ENCODE measurements at regions not wholly inside any gene's neighbourhood (a gene's known extent, or its start where the extent isn't known, plus 50 kb on each side); places are given as distances from the start of the nearest gene placed in this dataset.
A peak's percentile ranks its signal among the peaks of the same experiment; 100 is the strongest.

GRCh38 chr13:76708138-76708688, 178.0 kb downstream of the KCTD12 start:
- H3K27me3 Mint-ChIP-seq, result no peaks in the 10 kb centered on the region
- ATAC-seq (ENCODE audit: low read depth in 2 of 2) (no peak), DNase-seq (no peak)
- H3K36me3 Mint-ChIP-seq, result no peaks in the 10 kb centered on the region
- H3K4me3 Mint-ChIP-seq, result no peak overlapping the region
- no peak overlapping the region for H3K27ac Mint-ChIP-seq
- no peaks in the 10 kb centered on the region for H3K4me1 Mint-ChIP-seq
- no peaks in the 10 kb centered on the region for H3K9me3 Mint-ChIP-seq

- Mint-ChIP-seq H3K9me3 (no peaks in the 10 kb centered on the region), H3K27ac (no peak overlapping the region), H3K27me3 (no peaks in the 10 kb centered on the region), H3K4me1 (no peaks in the 10 kb centered on the region), H3K4me3 (no peak overlapping the region), H3K36me3 (no peaks in the 10 kb centered on the region)
- no peak for DNase-seq
- no peak for ATAC-seq (ENCODE audit: low read depth in 2 of 2)
Measured at GRCh38 chr13:76707360-76707759, 178.8 kb downstream of the KCTD12 start.

- Mint-ChIP-seq H3K9me3 (peaks cover 0 to 5% (median 0%) of the 10 kb centered on the region in 7 donors), H3K27me3 (peaks cover 11 to 18% (median 13%) of the 10 kb centered on the region in 3 donors), H3K36me3 (no peaks in the 10 kb centered on the region), H3K4me1 (no peaks in the 10 kb centered on the region), H3K27ac (no peak overlapping the region), H3K4me3 (no peak overlapping the region)
- ATAC-seq (ENCODE audit: low read depth in 2 of 2) (no peak), DNase-seq (no peak)
Measured at GRCh38 chr13:76703621-76704288, 182.4 kb downstream of the KCTD12 start.

GRCh38 chr13:76703216-76703615, 183.0 kb downstream of the KCTD12 start:
- H3K27ac Mint-ChIP-seq, result no peak overlapping the region
- DNase-seq, result no peak
- H3K4me1 Mint-ChIP-seq, result no peaks in the 10 kb centered on the region
- ATAC-seq (ENCODE audit: low read depth in 2 of 2), result no peak
- peaks cover 0 to 5% (median 0%) of the 10 kb centered on the region in 7 donors for H3K9me3 Mint-ChIP-seq
- H3K4me3 Mint-ChIP-seq, result no peak overlapping the region
- no peaks in the 10 kb centered on the region for H3K36me3 Mint-ChIP-seq
- H3K27me3 Mint-ChIP-seq, result peaks cover 11 to 24% (median 18%) of the 10 kb centered on the region in 3 donors

- no peak overlapping the region for H3K27ac Mint-ChIP-seq
- H3K4me3 Mint-ChIP-seq, result no peak overlapping the region
- H3K9me3 Mint-ChIP-seq, result peaks cover 0 to 5% (median 0%) of the 10 kb centered on the region in 7 donors
- H3K4me1 Mint-ChIP-seq, result no peaks in the 10 kb centered on the region
- DNase-seq (no peak), ATAC-seq (ENCODE audit: low read depth in 2 of 2) (no peak)
- H3K36me3 Mint-ChIP-seq, result no peaks in the 10 kb centered on the region
- H3K27me3 Mint-ChIP-seq, result peaks cover 11 to 24% (median 18%) of the 10 kb centered on the region in 3 donors
Measured at GRCh38 chr13:76697288-76697687, 188.9 kb downstream of the KCTD12 start.

- no peaks in the 10 kb centered on the region for H3K36me3 Mint-ChIP-seq
- no peak for ATAC-seq (ENCODE audit: low read depth in 2 of 2)
- peak overlapping the region in 1 of 8 donors; percentile 65 for H3K4me3 Mint-ChIP-seq
- no peaks in the 10 kb centered on the region for H3K4me1 Mint-ChIP-seq
- no peak for DNase-seq
- no peak overlapping the region for H3K27ac Mint-ChIP-seq
- peaks cover 5 to 24% (median 18%) of the 10 kb centered on the region in 3 donors for H3K27me3 Mint-ChIP-seq
- H3K9me3 Mint-ChIP-seq, result peaks cover 0 to 5% (median 0%) of the 10 kb centered on the region in 7 donors
Measured at GRCh38 chr13:76696370-76696769, 189.8 kb downstream of the KCTD12 start.

GRCh38 chr13:76693086-76693485, 193.1 kb downstream of the KCTD12 start:
- Mint-ChIP-seq H3K36me3 (no peaks in the 10 kb centered on the region), H3K9me3 (peaks cover 0 to 15% (median 0%) of the 10 kb centered on the region in 7 donors), H3K4me3 (no peak overlapping the region), H3K27me3 (no peaks in the 10 kb centered on the region), H3K4me1 (no peaks in the 10 kb centered on the region), H3K27ac (no peak overlapping the region)
- no peak for DNase-seq
- ATAC-seq (ENCODE audit: low read depth in 2 of 2), result no peak

- H3K4me1 Mint-ChIP-seq, result no peaks in the 10 kb centered on the region
- no peak overlapping the region for H3K27ac Mint-ChIP-seq
Measured at GRCh38 chr13:76692346-76692745, 193.9 kb downstream of the KCTD12 start.

GRCh38 chr13:76690611-76691010, 195.6 kb downstream of the KCTD12 start:
- peaks cover 0 to 15% (median 0%) of the 10 kb centered on the region in 7 donors for H3K9me3 Mint-ChIP-seq
- no peaks in the 10 kb centered on the region for H3K4me1 Mint-ChIP-seq
- no peak overlapping the region for H3K27ac Mint-ChIP-seq
- H3K36me3 Mint-ChIP-seq, result no peaks in the 10 kb centered on the region
- DNase-seq (no peak), ATAC-seq (ENCODE audit: low read depth in 2 of 2) (no peak)
- no peaks in the 10 kb centered on the region for H3K27me3 Mint-ChIP-seq
- H3K4me3 Mint-ChIP-seq, result no peak overlapping the region

More at GRCh38 chr13:76692346-76692745, 193.9 kb downstream of the KCTD12 start:
- DNase-seq, result no peak
- H3K36me3 Mint-ChIP-seq, result no peaks in the 10 kb centered on the region
- no peak overlapping the region for H3K4me3 Mint-ChIP-seq
- no peaks in the 10 kb centered on the region for H3K27me3 Mint-ChIP-seq
- ATAC-seq (ENCODE audit: low read depth in 2 of 2), result no peak
- H3K9me3 Mint-ChIP-seq, result peaks cover 0 to 15% (median 0%) of the 10 kb centered on the region in 7 donors

- Mint-ChIP-seq H3K27ac (no peak overlapping the region), H3K9me3 (peaks cover 0 to 15% (median 0%) of the 10 kb centered on the region in 7 donors), H3K27me3 (no peaks in the 10 kb centered on the region), H3K4me3 (no peak overlapping the region), H3K36me3 (no peaks in the 10 kb centered on the region), H3K4me1 (no peaks in the 10 kb centered on the region)
- no peak for ATAC-seq (ENCODE audit: low read depth in 2 of 2)
- no peak for DNase-seq
Measured at GRCh38 chr13:76687467-76687866, 198.7 kb downstream of the KCTD12 start.

GRCh38 chr13:76685938-76686337, 200.3 kb downstream of the KCTD12 start:
- ATAC-seq (ENCODE audit: low read depth in 2 of 2) (no peak), DNase-seq (no peak)
- H3K36me3 Mint-ChIP-seq, result no peaks in the 10 kb centered on the region
- H3K27me3 Mint-ChIP-seq, result no peaks in the 10 kb centered on the region
- H3K4me1 Mint-ChIP-seq, result no peaks in the 10 kb centered on the region
- H3K9me3 Mint-ChIP-seq, result peaks cover 0 to 15% (median 0%) of the 10 kb centered on the region in 7 donors
- no peak overlapping the region for H3K4me3 Mint-ChIP-seq
- no peak overlapping the region for H3K27ac Mint-ChIP-seq

- Mint-ChIP-seq H3K4me1 (no peaks in the 10 kb centered on the region), H3K4me3 (no peak overlapping the region), H3K36me3 (no peaks in the 10 kb centered on the region), H3K27ac (no peak overlapping the region), H3K27me3 (no peaks in the 10 kb centered on the region), H3K9me3 (peaks cover 0 to 10% (median 0%) of the 10 kb centered on the region in 7 donors)
- no peak for DNase-seq
- no peak for ATAC-seq (ENCODE audit: low read depth in 2 of 2)
Measured at GRCh38 chr13:76684336-76684735, 201.9 kb downstream of the KCTD12 start.

- H3K9me3 Mint-ChIP-seq, result peaks cover 0 to 5% (median 0%) of the 10 kb centered on the region in 7 donors
- no peaks in the 10 kb centered on the region for H3K36me3 Mint-ChIP-seq
- H3K27me3 Mint-ChIP-seq, result no peaks in the 10 kb centered on the region
- no peak overlapping the region for H3K27ac Mint-ChIP-seq
- H3K4me1 Mint-ChIP-seq, result no peaks in the 10 kb centered on the region
- ATAC-seq (ENCODE audit: low read depth in 2 of 2) (no peak), DNase-seq (no peak)
- no peak overlapping the region for H3K4me3 Mint-ChIP-seq
Measured at GRCh38 chr13:76683854-76684253, 202.4 kb downstream of the KCTD12 start.

- no peaks in the 10 kb centered on the region for H3K9me3 Mint-ChIP-seq
- ATAC-seq (ENCODE audit: low read depth in 2 of 2) (no peak), DNase-seq (no peak)
- H3K27me3 Mint-ChIP-seq, result no peaks in the 10 kb centered on the region
- no peaks in the 10 kb centered on the region for H3K36me3 Mint-ChIP-seq
- H3K27ac Mint-ChIP-seq, result no peak overlapping the region
- H3K4me3 Mint-ChIP-seq, result no peak overlapping the region
- no peaks in the 10 kb centered on the region for H3K4me1 Mint-ChIP-seq
Measured at GRCh38 chr13:76683168-76683567, 203.0 kb downstream of the KCTD12 start.
